Activated CD8-positive, alpha-beta T cell treated with anti-CD3 and anti-CD28 coated beads for 36 hours (primary cell): ENCODE measurements at regions not wholly inside any gene's neighbourhood (a gene's known extent, or its start where the extent isn't known, plus 50 kb on each side); places are given as distances from the start of the nearest gene placed in this dataset.
A peak's percentile ranks its signal among the peaks of the same experiment; 100 is the strongest.

Experiments used
- ATAC-seq: fragments of 200-7000 bp; cut with Tn5 transposase; one replicate; pipeline ENCODE4 v1.10.0; 2021; ENCODE audit warnings: mild to moderate bottlenecking, moderate library complexity
- CTCF ChIA-PET: fragments of 350-600 bp; sonication (Branson Sonifier 250); formaldehyde crosslinking; loops from one replicate; lab custom pipeline; 2021; ENCODE audit warnings: antibody characterized with exemption; lab: Charles Lee
- POLR2A ChIA-PET: fragments of 350-600 bp; sonication (Branson Sonifier 250); formaldehyde crosslinking; loops from one replicate; lab custom pipeline; 2021; ENCODE audit warnings: antibody characterized with exemption; lab: Charles Lee
- DNase-seq: peaks from one replicate; pipeline ENCODE4 v3.0.0-alpha.2; 2020
- H3K27ac Mint-ChIP-seq: one replicate; pipeline ENCODE4 v1.8.0; 2021; ENCODE audit warnings: mild to moderate bottlenecking, mixed read lengths
- H3K27me3 Mint-ChIP-seq: one replicate; pipeline ENCODE4 v1.8.0; 2021; ENCODE audit warnings: mixed read lengths
- H3K36me3 Mint-ChIP-seq: one replicate; pipeline ENCODE4 v1.8.0; 2021; ENCODE audit warnings: low read depth, mixed read lengths
- H3K4me1 Mint-ChIP-seq: one replicate; pipeline ENCODE4 v1.8.0; 2021; ENCODE audit warnings: low read depth, mixed read lengths
- H3K4me3 Mint-ChIP-seq: one replicate; pipeline ENCODE4 v1.8.0; 2021; ENCODE audit warnings: mild to moderate bottlenecking, moderate library complexity, mixed read lengths
- H3K9me3 Mint-ChIP-seq: one replicate; pipeline ENCODE4 v1.8.0; 2021; ENCODE audit warnings: mixed read lengths
- intact Hi-C: fragments of 100-400 bp; cut with micrococcal nuclease; formaldehyde crosslinking; loops from one replicate; pipeline ENCODE4 v1.10.0; 2022
- TF ChIP-seq, protein P1 (sequence below): fragments of 200-600 bp; IDR thresholded peaks from one replicate; pipeline ENCODE4 v1.8.0; 2022; ENCODE audit warnings: antibody characterized with exemption, mild to moderate bottlenecking

DNA sequence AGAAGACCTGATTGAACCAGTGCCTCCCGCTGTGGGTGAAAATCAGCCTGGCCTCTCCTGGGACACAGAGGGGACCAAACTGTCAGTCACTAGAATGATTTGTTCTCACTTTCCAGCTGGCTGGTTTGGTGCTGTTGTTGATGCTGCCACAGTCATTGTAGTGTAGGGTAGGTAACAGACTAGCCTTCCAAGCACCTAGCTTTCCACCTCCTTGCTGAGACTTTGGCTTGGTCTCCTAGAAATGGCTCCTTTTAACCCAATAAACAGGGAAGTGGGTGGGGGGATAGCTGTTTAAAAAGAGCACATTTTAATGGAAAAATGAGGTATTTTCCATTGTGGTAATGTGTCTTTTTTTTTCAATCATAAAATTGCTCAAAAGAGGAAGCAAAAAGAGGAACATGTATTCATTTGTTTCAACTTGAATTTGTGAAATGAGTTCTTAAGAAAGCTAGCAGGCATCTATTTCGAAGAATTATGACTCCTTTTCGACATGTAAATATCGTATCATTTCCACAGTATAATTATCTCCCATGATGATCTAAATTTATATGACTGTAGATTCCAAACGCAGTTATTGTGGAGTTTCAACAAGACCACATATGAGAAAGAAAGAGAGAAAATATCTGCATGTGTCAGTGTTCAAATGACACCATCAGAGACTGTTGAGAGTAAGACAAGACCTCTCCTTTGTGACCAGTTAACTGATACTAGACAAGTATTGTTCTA lies 190.1 kb downstream of the HLX start:
- Mint-ChIP-seq H3K9me3 (no peaks in the 10 kb centered on the region), H3K36me3 (no peaks in the 10 kb centered on the region), H3K27me3 (peaks cover 8% of the 10 kb centered on the region), H3K4me3 (no peak overlapping the region), H3K27ac (peak overlapping the region; percentile 26), H3K4me1 (peaks cover 4% of the 10 kb centered on the region)
- POLR2A ChIA-PET: no interaction called here
- intact Hi-C loops: loop anchor here (10.0 kb wide), 1 partner anchor 55 kb away; no protein-coding TSS in a partner anchor
- TF ChIP-seq, protein P1, sequence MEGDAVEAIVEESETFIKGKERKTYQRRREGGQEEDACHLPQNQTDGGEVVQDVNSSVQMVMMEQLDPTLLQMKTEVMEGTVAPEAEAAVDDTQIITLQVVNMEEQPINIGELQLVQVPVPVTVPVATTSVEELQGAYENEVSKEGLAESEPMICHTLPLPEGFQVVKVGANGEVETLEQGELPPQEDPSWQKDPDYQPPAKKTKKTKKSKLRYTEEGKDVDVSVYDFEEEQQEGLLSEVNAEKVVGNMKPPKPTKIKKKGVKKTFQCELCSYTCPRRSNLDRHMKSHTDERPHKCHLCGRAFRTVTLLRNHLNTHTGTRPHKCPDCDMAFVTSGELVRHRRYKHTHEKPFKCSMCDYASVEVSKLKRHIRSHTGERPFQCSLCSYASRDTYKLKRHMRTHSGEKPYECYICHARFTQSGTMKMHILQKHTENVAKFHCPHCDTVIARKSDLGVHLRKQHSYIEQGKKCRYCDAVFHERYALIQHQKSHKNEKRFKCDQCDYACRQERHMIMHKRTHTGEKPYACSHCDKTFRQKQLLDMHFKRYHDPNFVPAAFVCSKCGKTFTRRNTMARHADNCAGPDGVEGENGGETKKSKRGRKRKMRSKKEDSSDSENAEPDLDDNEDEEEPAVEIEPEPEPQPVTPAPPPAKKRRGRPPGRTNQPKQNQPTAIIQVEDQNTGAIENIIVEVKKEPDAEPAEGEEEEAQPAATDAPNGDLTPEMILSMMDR: no peak
- ATAC-seq (peak; percentile 67), DNase-seq (peak; percentile 2)
- CTCF ChIA-PET: no interaction called here

DNA sequence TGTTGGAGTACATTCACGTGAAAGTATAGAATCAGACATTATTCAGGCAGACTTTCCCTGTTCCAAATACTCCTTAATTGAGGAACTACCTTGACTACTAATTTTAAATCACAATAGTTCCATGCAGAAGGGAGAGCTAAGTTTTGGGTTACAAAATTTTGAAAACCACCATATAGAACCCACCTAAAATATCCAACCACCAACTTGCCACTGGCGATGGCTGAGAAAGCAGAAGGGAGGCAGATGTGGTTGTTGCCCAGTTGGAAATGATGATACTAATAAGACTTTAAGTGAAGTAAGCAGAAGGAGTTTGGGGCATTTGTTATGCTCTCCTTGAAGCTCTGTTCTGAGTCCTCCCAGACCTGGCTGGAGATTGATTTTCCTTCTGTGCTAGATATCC lies 190.7 kb downstream of the HLX start:
- Mint-ChIP-seq H3K27ac (no peak overlapping the region), H3K4me1 (peaks cover 4% of the 10 kb centered on the region), H3K36me3 (no peaks in the 10 kb centered on the region), H3K4me3 (no peak overlapping the region), H3K27me3 (peaks cover 8% of the 10 kb centered on the region), H3K9me3 (no peaks in the 10 kb centered on the region)
- ATAC-seq (no peak), DNase-seq (no peak)
- ChIA-PET CTCF (interaction anchor here (1.0 kb wide), 1 partner anchor 369 kb away, joined by 3 read pairs; no protein-coding TSS in a partner anchor), POLR2A (no interaction called here)
- TF ChIP-seq, protein P1: no peak
- intact Hi-C loops: loop anchor here (10.0 kb wide), 1 partner anchor 55 kb away; no protein-coding TSS in a partner anchor

DNA sequence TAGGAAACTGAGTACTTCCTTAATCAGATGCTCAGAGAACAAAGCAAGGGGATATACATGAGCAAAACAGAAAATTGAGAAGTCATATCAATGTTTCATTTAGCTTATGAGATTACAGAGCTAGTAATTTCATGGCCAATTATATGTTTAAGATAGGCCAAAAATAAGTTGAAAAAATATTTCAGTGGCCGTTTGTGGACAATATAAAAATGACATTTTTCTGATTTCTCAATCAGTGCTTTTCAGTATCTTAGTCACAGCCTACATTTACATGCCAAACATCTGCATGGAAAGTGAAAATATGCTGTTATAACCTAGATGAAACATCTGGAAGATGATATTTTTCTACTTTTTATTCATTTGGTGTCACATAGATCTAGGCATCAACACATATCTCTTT lies 192.5 kb downstream of the HLX start:
- POLR2A ChIA-PET: no interaction called here
- DNase-seq (no peak), ATAC-seq (no peak)
- TF ChIP-seq, protein P1: no peak
- H3K9me3 Mint-ChIP-seq: no peaks in the 10 kb centered on the region
- CTCF ChIA-PET: no interaction called here
- H3K27ac Mint-ChIP-seq: no peak overlapping the region
- peaks cover 4% of the 10 kb centered on the region for H3K4me1 Mint-ChIP-seq
- intact Hi-C loops: no loop called here
- no peak overlapping the region for H3K4me3 Mint-ChIP-seq
- peaks cover 5% of the 10 kb centered on the region for H3K27me3 Mint-ChIP-seq
- no peaks in the 10 kb centered on the region for H3K36me3 Mint-ChIP-seq

DNA sequence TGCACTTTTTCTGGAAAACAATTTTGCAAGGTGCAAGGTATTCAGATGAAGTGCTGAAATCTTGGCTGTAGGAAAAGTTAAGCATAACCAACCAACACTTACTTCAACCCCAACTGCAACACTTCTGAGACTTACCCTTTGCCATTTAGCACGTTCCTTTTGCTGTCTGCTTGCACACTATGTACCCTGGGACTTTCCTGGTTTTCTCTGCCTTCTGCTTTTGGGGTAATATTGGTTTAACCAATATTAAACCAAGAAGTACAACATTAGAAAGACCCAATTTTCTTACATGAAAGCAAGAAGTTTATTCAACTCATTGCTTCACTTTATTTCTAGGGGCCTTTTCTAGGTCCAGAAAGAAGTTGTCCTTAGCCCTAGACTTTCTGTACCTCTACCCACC lies 193.0 kb downstream of the HLX start:
- intact Hi-C loops: no loop called here
- Mint-ChIP-seq H3K4me3 (no peak overlapping the region), H3K36me3 (no peaks in the 10 kb centered on the region), H3K27me3 (peaks cover 3% of the 10 kb centered on the region), H3K9me3 (no peaks in the 10 kb centered on the region), H3K27ac (no peak overlapping the region), H3K4me1 (peaks cover 4% of the 10 kb centered on the region)
- DNase-seq: no peak
- ChIA-PET CTCF (no interaction called here), POLR2A (no interaction called here)
- TF ChIP-seq, protein P1: no peak
- no peak for ATAC-seq

DNA sequence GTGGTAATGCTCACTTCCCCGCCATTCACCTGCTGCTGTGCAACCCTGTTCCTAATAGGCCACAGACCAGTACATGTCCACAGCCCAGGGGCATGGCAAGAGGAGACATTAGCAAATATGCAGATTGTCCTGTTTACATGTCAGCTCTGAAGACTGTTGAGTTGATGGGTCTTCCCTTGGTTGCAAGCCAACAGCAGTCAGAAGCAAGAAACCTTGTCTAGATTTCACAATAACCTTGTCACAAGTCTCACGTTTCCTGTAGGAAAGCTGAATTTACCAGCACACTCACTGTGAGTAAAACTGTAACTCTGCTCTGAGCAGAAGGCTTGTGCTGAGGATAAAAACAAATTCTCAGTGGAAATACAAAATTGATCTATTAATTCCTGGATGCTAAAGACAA lies 195.1 kb downstream of the HLX start:
- no peak overlapping the region for H3K4me3 Mint-ChIP-seq
- intact Hi-C loops: no loop called here
- H3K36me3 Mint-ChIP-seq: no peaks in the 10 kb centered on the region
- H3K27ac Mint-ChIP-seq: no peak overlapping the region
- ATAC-seq (no peak), DNase-seq (no peak)
- no peaks in the 10 kb centered on the region for H3K9me3 Mint-ChIP-seq
- CTCF ChIA-PET: no interaction called here
- POLR2A ChIA-PET: interaction anchor here (0.6 kb wide), 1 partner anchor 13 kb away, joined by 3 read pairs; no protein-coding TSS in a partner anchor
- H3K4me1 Mint-ChIP-seq: peaks cover 3% of the 10 kb centered on the region
- peaks cover 3% of the 10 kb centered on the region for H3K27me3 Mint-ChIP-seq
- TF ChIP-seq, protein P1: no peak
